ENCODE measurements at regions not wholly inside any gene's neighbourhood (a gene's known extent, or its start where the extent isn't known, plus 50 kb on each side); places are given as distances from the start of the nearest gene placed in this dataset.

DNA sequence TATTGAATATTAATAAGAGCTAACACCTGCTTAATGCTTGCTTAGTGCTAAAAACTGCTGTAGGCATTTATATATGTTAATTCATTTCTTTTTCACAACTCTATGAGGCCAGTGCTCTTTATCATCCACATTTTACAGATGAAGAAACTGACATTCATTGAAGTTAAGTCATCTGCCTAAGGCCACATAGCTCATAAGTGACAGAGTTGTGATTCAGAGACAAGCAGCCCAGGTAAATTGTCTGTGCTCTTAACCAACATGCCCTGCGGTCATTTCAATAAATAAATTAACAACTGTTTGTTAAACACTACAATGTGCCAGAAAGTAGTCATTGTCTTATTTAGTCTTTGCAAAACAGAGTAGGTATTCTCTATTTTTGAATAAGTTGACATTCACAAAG is 1354.4 kb upstream of the C9orf72 start:
- H3K4me1 ChIP-seq (ENCODE audit: control insufficient read depth in 1 of 2, insufficient read depth in 2 of 2, low read length in 2 of 2), result no peaks in the 10 kb centered on the region
- no peak for DNase-seq (ENCODE audit: low read depth, low spot score)
- POLR2A ChIA-PET, result no interaction called here
- H3K27me3 ChIP-seq (ENCODE audit: insufficient read depth, low read length), result no peaks in the 10 kb centered on the region
- no peak for TF ChIP-seq SP1 (IDR thresholded peaks at IDR 0.05; ENCODE audit: low read depth)
- no peak overlapping the region for H3K4me3 ChIP-seq (replicated peaks in 1 of 2; ENCODE audit: low read depth in 1 of 2, low read length in 2 of 2)
- H3K27ac ChIP-seq (ENCODE audit: low read depth, low read length), result no peak overlapping the region
- H2AFZ ChIP-seq (ENCODE audit: low read depth, low read length, poor library complexity, severe bottlenecking), result no peak overlapping the region
- H3K9me2 ChIP-seq (ENCODE audit: insufficient read depth), result no peaks in the 10 kb centered on the region
- no TSS peak for BruUV-seq (replicated peaks)
- RAD21 ChIA-PET (ENCODE audit: low non-redundant PET in 1 of 2, low total read pairs in 2 of 2, uncharacterized antibody in 2 of 2, unreplicated experiment in 2 of 2), result no interaction called here
- no peaks in the 10 kb centered on the region for H3K36me3 ChIP-seq (ENCODE audit: control insufficient read depth in 1 of 2, insufficient read depth in 2 of 2, low read length in 2 of 2)
- H3K4me2 ChIP-seq (ENCODE audit: low read length), result no peak overlapping the region
- intact Hi-C loops (cut with micrococcal nuclease), result no loop called here
- no peak for ATAC-seq
- H3K9me3 ChIP-seq (ENCODE audit: control insufficient read depth in 1 of 2, insufficient read depth in 1 of 2, low read depth in 1 of 2, low read length in 2 of 2), result no peaks in the 10 kb centered on the region
- no peak overlapping the region for H3K9ac ChIP-seq (ENCODE audit: low read length)
- CTCF ChIA-PET, result no interaction called here
- H3K79me2 ChIP-seq (ENCODE audit: insufficient read depth, low read length), result no peaks in the 10 kb centered on the region
- no peaks in the 10 kb centered on the region for H4K20me1 ChIP-seq (ENCODE audit: insufficient read depth)

DNA sequence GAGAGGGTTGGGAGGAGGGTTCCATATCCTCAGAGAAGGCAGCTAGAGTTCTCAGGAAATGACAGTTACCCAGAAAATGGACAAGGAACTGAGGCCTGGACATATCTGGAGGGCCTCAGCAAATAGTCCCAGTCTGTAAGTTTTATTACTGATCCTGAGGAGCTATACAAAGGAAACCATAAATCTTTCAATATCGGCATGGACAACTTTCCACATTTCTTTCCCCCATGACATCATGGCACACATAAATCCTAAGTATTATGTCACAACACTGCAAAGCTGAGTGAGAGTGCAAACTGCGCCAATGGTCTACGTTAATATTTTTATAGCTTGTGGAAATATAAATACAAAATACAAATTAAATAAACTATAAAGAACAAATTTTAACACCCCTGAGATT is 1356.2 kb upstream of the C9orf72 start:
- POLR2A ChIA-PET, result no interaction called here
- TF ChIP-seq TCF7L2 (IDR thresholded peaks at IDR 0.05; ENCODE audit: borderline replicate concordance, extremely low read depth, insufficient read depth, insufficient read length), result no peak
- no peak for TF ChIP-seq SP1 (IDR thresholded peaks at IDR 0.05; ENCODE audit: low read depth)
- TF ChIP-seq YY1 (IDR thresholded peaks at IDR 0.05; ENCODE audit: extremely low read depth, insufficient replicate concordance, low read depth, low read length), result no peak
- no peak for TF ChIP-seq EZH2 (IDR thresholded peaks at IDR 0.05)
- no peak for TF ChIP-seq JUND (IDR thresholded peaks at IDR 0.05)
- no peak for TF ChIP-seq EZH2phosphoT487 (IDR thresholded peaks at IDR 0.05; ENCODE audit: borderline replicate concordance)
- no peak for TF ChIP-seq EGR1 (IDR thresholded peaks at IDR 0.05; ENCODE audit: low read depth)
- H4K20me1 ChIP-seq (ENCODE audit: insufficient read depth), result no peaks in the 10 kb centered on the region
- H3K4me1 ChIP-seq (ENCODE audit: control insufficient read depth in 1 of 2, insufficient read depth in 2 of 2, low read length in 2 of 2), result no peaks in the 10 kb centered on the region
- H3K9me2 ChIP-seq (ENCODE audit: insufficient read depth), result no peaks in the 10 kb centered on the region
- H2AFZ ChIP-seq (ENCODE audit: low read depth, low read length, poor library complexity, severe bottlenecking), result no peak overlapping the region
- no TSS peak for BruUV-seq (replicated peaks)
- H3K4me2 ChIP-seq (ENCODE audit: low read length), result no peak overlapping the region
- H3K4me3 ChIP-seq (replicated peaks in 1 of 2; ENCODE audit: low read depth in 1 of 2, low read length in 2 of 2), result no peak overlapping the region
- no peaks in the 10 kb centered on the region for H3K9me3 ChIP-seq (ENCODE audit: control insufficient read depth in 1 of 2, insufficient read depth in 1 of 2, low read depth in 1 of 2, low read length in 2 of 2)
- ATAC-seq (no peak), DNase-seq (ENCODE audit: low read depth, low spot score) (no peak)
- H3K79me2 ChIP-seq (ENCODE audit: insufficient read depth, low read length), result no peaks in the 10 kb centered on the region
- H3K27ac ChIP-seq (ENCODE audit: low read depth, low read length), result no peak overlapping the region
- no peak overlapping the region for H3K9ac ChIP-seq (ENCODE audit: low read length)
- intact Hi-C loops (cut with micrococcal nuclease), result no loop called here
- no peaks in the 10 kb centered on the region for H3K27me3 ChIP-seq (ENCODE audit: insufficient read depth, low read length)
- CTCF ChIA-PET, result no interaction called here
- no peaks in the 10 kb centered on the region for H3K36me3 ChIP-seq (ENCODE audit: control insufficient read depth in 1 of 2, insufficient read depth in 2 of 2, low read length in 2 of 2)
- RAD21 ChIA-PET (ENCODE audit: low non-redundant PET in 1 of 2, low total read pairs in 2 of 2, uncharacterized antibody in 2 of 2, unreplicated experiment in 2 of 2), result no interaction called here
